Inflammatory macrophage treated with lipopolysaccharide for 4 hours (primary cell): ENCODE measurements at regions not wholly inside any gene's neighbourhood (a gene's known extent, or its start where the extent isn't known, plus 50 kb on each side); places are given as distances from the start of the nearest gene placed in this dataset.

Experiments used
- DNase-seq: peaks from one replicate; pipeline ENCODE4 v3.0.0-alpha.2; 2020

GRCh38 chr5:33334829-33335228 is 105.9 kb upstream of the TARS1 start:
- DNase-seq, result no peak

- no peak for DNase-seq
Observed at GRCh38 chr5:33336891-33337636, 103.7 kb upstream of the TARS1 start.

- no peak for DNase-seq
Observed at GRCh38 chr5:33337637-33337992, 103.2 kb upstream of the TARS1 start.

- DNase-seq, result no peak
Observed at GRCh38 chr5:33338336-33339110, 102.2 kb upstream of the TARS1 start.

GRCh38 chr5:33339413-33339812 is 101.4 kb upstream of the TARS1 start:
- DNase-seq, result no peak

- no peak for DNase-seq
Observed at GRCh38 chr5:33340195-33340594, 100.6 kb upstream of the TARS1 start.

- no peak for DNase-seq
Observed at GRCh38 chr5:33341351-33341750, 99.4 kb upstream of the TARS1 start.

- no peak for DNase-seq
Observed at GRCh38 chr5:33343676-33344327, 97.0 kb upstream of the TARS1 start.

- no peak for DNase-seq
Observed at GRCh38 chr5:33346534-33346933, 94.2 kb upstream of the TARS1 start.

GRCh38 chr5:33361781-33362180 is 79.0 kb upstream of the TARS1 start:
- no peak for DNase-seq

GRCh38 chr5:33362915-33363314 is 77.8 kb upstream of the TARS1 start:
- DNase-seq, result no peak

- DNase-seq, result no peak
Observed at GRCh38 chr5:33363537-33363936, 77.2 kb upstream of the TARS1 start.

GRCh38 chr5:33364406-33364805 is 76.4 kb upstream of the TARS1 start:
- no peak for DNase-seq

GRCh38 chr5:33367416-33367815 is 73.3 kb upstream of the TARS1 start:
- DNase-seq, result no peak

GRCh38 chr5:33369485-33370465 is 71.0 kb upstream of the TARS1 start:
- DNase-seq, result no peak

GRCh38 chr5:33370466-33370859 is 70.3 kb upstream of the TARS1 start:
- no peak for DNase-seq

GRCh38 chr5:33371660-33372059 is 69.1 kb upstream of the TARS1 start:
- DNase-seq, result no peak

- DNase-seq, result no peak
Observed at GRCh38 chr5:33372721-33373472, 67.9 kb upstream of the TARS1 start.

- DNase-seq, result no peak
Observed at GRCh38 chr5:33375900-33376299, 64.9 kb upstream of the TARS1 start.

GRCh38 chr5:33379757-33380156 is 61.0 kb upstream of the TARS1 start:
- DNase-seq, result peak; percentile 48

- no peak for DNase-seq
Observed at GRCh38 chr5:33381243-33381642, 59.5 kb upstream of the TARS1 start.
